Body of pancreas (tissue), 4 donors: ENCODE measurements at regions not wholly inside any gene's neighbourhood (a gene's known extent, or its start where the extent isn't known, plus 50 kb on each side); places are given as distances from the start of the nearest gene placed in this dataset.

Experiments
- POLR2A ChIP-seq, 3 donors: fragments of 450-650 bp; IDR thresholded peaks; one replicate each; pipeline ENCODE4 v1.6.1; 2016; ENCODE audit warnings: antibody characterized with exemption in 3 of 3, mild to moderate bottlenecking in 2 of 3
- TF ChIP-seq, protein P1 (sequence below), 7 experiments: fragments of 450-650 bp in 4 of 7; fragments of 200-600 bp in 3 of 7; sonication (generic) in 3 of 7; IDR thresholded peaks; one replicate each; pipeline ENCODE4 v1.5.1; 2016 to 2019; ENCODE audit warnings: antibody characterized with exemption in 7 of 7

DNA sequence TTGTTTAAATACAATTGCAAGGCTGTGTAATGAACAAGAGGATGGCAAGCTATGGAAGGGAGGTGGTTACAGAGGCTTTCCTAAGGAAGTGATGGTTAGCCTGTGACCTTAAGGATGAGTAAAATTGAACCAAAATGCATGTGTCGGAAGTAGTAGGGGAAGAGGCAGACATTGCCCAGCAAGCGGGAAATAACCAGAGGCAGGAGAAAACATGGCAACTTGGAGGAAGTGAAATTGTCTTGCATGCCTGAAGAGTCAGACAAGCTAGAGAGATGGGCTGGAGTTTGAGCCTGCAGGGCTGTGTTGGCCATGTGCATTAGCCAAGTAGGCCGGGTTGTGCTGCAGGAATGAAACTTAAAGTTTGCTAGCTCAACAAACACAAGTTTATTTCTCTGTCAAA is 96.2 kb downstream of the BTG1 start:
- TF ChIP-seq, protein P1, sequence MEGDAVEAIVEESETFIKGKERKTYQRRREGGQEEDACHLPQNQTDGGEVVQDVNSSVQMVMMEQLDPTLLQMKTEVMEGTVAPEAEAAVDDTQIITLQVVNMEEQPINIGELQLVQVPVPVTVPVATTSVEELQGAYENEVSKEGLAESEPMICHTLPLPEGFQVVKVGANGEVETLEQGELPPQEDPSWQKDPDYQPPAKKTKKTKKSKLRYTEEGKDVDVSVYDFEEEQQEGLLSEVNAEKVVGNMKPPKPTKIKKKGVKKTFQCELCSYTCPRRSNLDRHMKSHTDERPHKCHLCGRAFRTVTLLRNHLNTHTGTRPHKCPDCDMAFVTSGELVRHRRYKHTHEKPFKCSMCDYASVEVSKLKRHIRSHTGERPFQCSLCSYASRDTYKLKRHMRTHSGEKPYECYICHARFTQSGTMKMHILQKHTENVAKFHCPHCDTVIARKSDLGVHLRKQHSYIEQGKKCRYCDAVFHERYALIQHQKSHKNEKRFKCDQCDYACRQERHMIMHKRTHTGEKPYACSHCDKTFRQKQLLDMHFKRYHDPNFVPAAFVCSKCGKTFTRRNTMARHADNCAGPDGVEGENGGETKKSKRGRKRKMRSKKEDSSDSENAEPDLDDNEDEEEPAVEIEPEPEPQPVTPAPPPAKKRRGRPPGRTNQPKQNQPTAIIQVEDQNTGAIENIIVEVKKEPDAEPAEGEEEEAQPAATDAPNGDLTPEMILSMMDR (IDR thresholded peaks at IDR 0.05), result no peak
- TF ChIP-seq POLR2A (IDR thresholded peaks at IDR 0.05), result no peak
